ENCODE measurements at regions not wholly inside any gene's neighbourhood (a gene's known extent, or its start where the extent isn't known, plus 50 kb on each side); places are given as distances from the start of the nearest gene placed in this dataset.

DNA sequence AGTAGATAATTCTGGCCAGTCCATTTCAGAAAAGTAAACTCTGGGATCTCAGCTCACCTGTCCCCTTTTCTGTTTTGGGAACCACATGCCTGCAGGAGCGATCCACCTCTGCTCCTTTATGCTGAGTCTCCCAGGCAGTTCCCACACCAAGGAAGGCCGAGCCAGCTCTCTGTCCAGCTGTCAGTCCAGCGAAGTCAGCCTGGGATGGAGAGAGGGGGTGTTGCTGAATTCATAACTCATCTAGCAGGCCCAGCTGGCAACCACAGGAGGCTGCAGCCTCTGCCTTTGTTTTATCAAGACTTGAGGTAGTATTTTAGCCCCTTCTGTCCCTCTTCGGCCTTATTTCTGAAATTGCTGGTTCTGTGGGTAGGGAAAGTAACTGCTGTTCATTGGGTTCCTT is 209.9 kb downstream of the ARL4C start:
- TF ChIP-seq CTCF (conservative IDR thresholded peaks at IDR 0.05 in 1 of 2, IDR thresholded peaks at IDR 0.05 in 1 of 2; ENCODE audit: low read depth in 1 of 2, low read length in 2 of 2) (no peak), EZH2 (IDR thresholded peaks at IDR 0.05; ENCODE audit: low read length, missing control alignments) (no peak)

Data from fibroblast of lung (primary cell).